Loucy (cell line): ENCODE measurements at regions not wholly inside any gene's neighbourhood (a gene's known extent, or its start where the extent isn't known, plus 50 kb on each side); places are given as distances from the start of the nearest gene placed in this dataset.
"Not testable (repeated sequence)": the region's sequence is repeated elsewhere in the genome, so short reads cannot be mapped to it uniquely, and the experiment has no call there.

ENCODE experiments used
- CTCF ChIP-seq: fragments of 200-600 bp; sonication (generic); conservative IDR thresholded peaks from 2 replicates; pipeline ENCODE4 v1.5.1; 2014; ENCODE audit warnings: mild to moderate bottlenecking, antibody characterized with exemption, low read length
- EZH2phosphoT487 ChIP-seq: fragments of 200-600 bp; IDR thresholded peaks from 2 replicates; pipeline ENCODE4 v1.6.1; 2018; ENCODE audit warnings: antibody characterized with exemption, mild to moderate bottlenecking, moderate library complexity, borderline replicate concordance

- not testable (repeated sequence) for TF ChIP-seq CTCF, EZH2phosphoT487
Observed at GRCh38 chr1:146310579-146310978, 81.8 kb upstream of the NOTCH2NLA start.
